HL-60 (cell line): ENCODE measurements at regions not wholly inside any gene's neighbourhood (a gene's known extent, or its start where the extent isn't known, plus 50 kb on each side); places are given as distances from the start of the nearest gene placed in this dataset.

ENCODE experiments used
- CTCF ChIP-seq: IDR thresholded peaks from one replicate; pipeline ENCODE4 v1.5.1; 2011; ENCODE audit warnings: low read length, control low read depth, inconsistent platforms; ENCODE audit not compliant: insufficient read depth
- POLR2AphosphoS5 ChIP-seq: IDR thresholded peaks from 2 replicates; pipeline ENCODE4 v1.6.1; 2012; ENCODE audit warnings: low read depth

GRCh38 chr6:170089963-170090362 lies 200.9 kb downstream of the DLL1 start:
- TF ChIP-seq CTCF = no peak
- TF ChIP-seq POLR2AphosphoS5 = no peak
